ENCODE measurements at regions not wholly inside any gene's neighbourhood (a gene's known extent, or its start where the extent isn't known, plus 50 kb on each side); places are given as distances from the start of the nearest gene placed in this dataset.

DNA sequence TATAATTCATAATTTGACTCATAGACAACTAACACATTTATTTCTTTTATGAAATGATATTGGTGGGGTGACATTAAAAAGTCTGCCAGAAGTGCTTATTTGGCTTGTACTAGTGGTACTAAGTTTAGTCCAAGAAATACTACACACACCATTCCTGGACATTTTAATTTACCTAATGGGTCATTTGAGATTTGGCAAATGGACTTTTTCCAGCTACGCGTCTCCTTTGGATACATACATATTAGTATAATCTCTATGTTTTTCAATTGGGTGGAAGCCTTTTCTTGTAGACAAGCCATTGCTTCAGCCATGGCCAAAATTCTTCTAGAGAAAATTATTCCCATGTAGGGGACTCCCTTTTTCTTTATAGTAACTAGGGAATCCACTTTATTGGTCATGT, 968.5 kb downstream of the C4orf33 start:
- no peak overlapping the region for H3K4me3 ChIP-seq
- H3K4me1 ChIP-seq = no peaks in the 10 kb centered on the region
- TF ChIP-seq POLR2A (IDR thresholded peaks at IDR 0.05) (no peak), POLR2AphosphoS5 (IDR thresholded peaks at IDR 0.05) (no peak)
- TF ChIP-seq, protein P1, sequence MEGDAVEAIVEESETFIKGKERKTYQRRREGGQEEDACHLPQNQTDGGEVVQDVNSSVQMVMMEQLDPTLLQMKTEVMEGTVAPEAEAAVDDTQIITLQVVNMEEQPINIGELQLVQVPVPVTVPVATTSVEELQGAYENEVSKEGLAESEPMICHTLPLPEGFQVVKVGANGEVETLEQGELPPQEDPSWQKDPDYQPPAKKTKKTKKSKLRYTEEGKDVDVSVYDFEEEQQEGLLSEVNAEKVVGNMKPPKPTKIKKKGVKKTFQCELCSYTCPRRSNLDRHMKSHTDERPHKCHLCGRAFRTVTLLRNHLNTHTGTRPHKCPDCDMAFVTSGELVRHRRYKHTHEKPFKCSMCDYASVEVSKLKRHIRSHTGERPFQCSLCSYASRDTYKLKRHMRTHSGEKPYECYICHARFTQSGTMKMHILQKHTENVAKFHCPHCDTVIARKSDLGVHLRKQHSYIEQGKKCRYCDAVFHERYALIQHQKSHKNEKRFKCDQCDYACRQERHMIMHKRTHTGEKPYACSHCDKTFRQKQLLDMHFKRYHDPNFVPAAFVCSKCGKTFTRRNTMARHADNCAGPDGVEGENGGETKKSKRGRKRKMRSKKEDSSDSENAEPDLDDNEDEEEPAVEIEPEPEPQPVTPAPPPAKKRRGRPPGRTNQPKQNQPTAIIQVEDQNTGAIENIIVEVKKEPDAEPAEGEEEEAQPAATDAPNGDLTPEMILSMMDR (IDR thresholded peaks at IDR 0.05) = no peak
- no peaks in the 10 kb centered on the region for H3K9me3 ChIP-seq
- no peaks in the 10 kb centered on the region for H3K27me3 ChIP-seq
- intact Hi-C loops (cut with DNase I; ENCODE audit: low total_unique reads) = no loop called here
- no peaks in the 10 kb centered on the region for H3K36me3 ChIP-seq
- H3K27ac ChIP-seq = no peak overlapping the region
- no peak for DNase-seq (ENCODE audit: low spot score in 2 of 2)

DNA sequence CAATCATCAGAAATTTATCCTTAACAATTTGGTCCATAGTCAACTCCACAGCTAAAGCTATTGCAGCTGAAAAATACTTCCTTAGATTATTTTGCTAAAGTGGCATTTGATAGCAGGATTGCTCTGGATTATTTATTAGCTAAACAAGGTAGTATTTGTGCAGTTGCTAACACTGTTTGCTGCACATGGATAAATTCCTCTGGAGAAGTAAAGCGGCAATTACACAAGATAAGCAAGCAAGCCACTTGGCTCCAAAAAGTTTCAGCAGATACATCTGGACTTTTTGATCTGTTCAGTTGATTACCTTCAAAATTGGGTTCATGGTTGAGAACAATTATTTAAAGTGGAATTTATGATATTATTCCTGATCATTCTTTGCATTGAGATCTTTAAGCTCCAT, 971.5 kb downstream of the C4orf33 start:
- TF ChIP-seq POLR2AphosphoS5 (IDR thresholded peaks at IDR 0.05) = no peak
- TF ChIP-seq, protein P1 (IDR thresholded peaks at IDR 0.05) = no peak
- TF ChIP-seq POLR2A (IDR thresholded peaks at IDR 0.05) = no peak
- Histone ChIP-seq H3K4me3 (no peak overlapping the region), H3K27me3 (no peaks in the 10 kb centered on the region), H3K4me1 (no peaks in the 10 kb centered on the region), H3K27ac (no peak overlapping the region), H3K36me3 (no peaks in the 10 kb centered on the region), H3K9me3 (no peaks in the 10 kb centered on the region)
- DNase-seq (ENCODE audit: low spot score in 2 of 2) = no peak
- intact Hi-C loops (cut with DNase I; ENCODE audit: low total_unique reads) = no loop called here

DNA sequence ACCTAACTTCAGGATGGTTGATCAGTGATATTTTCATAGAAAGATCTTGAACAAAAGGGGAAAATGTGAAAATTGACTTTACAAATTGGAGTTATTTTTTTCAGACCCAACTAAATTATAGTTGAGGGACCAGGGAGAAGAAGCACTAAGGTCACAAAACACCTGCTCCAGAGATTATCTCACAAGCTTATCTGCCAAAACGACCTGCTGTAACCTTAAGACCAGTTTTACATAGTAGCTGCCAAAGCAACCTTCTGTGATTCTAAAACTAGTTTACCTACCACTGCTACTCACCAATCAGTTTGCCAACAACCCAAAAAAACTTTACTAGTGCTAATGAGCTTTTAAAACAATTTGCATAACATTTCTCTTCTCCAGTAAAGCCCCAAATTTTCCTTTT, 972.1 kb downstream of the C4orf33 start:
- Histone ChIP-seq H3K4me3 (no peak overlapping the region), H3K9me3 (no peaks in the 10 kb centered on the region), H3K27me3 (no peaks in the 10 kb centered on the region), H3K27ac (no peak overlapping the region), H3K36me3 (no peaks in the 10 kb centered on the region), H3K4me1 (no peaks in the 10 kb centered on the region)
- TF ChIP-seq, protein P1 (IDR thresholded peaks at IDR 0.05) = no peak
- TF ChIP-seq POLR2AphosphoS5 (IDR thresholded peaks at IDR 0.05) (no peak), POLR2A (IDR thresholded peaks at IDR 0.05) (no peak)
- no peak for DNase-seq (ENCODE audit: low spot score in 2 of 2)
- intact Hi-C loops (cut with DNase I; ENCODE audit: low total_unique reads) = no loop called here

DNA sequence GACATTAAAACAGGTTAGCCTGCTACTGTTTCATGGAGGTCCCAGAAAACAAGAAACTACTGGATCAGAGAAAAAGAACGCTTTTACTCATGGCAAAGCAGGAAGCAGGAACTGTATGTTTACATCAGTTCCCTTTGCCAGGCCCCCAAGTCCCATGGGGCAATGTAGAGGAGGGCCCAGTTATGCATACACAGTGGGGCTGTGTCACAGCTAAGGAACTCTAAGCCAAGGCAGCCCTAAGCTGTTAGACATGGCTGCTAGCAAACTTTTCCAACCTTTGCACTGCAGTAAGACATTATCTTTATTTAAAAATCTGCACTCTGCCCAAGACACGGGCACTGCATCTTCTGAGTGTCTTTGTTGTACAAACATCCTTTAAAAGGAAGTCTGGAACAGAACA, 975.8 kb downstream of the C4orf33 start:
- no peak overlapping the region for H3K27ac ChIP-seq
- H3K27me3 ChIP-seq = no peaks in the 10 kb centered on the region
- TF ChIP-seq, protein P1 (IDR thresholded peaks at IDR 0.05) = no peak
- no peak for TF ChIP-seq POLR2A (IDR thresholded peaks at IDR 0.05)
- no peak for TF ChIP-seq POLR2AphosphoS5 (IDR thresholded peaks at IDR 0.05)
- no peak for DNase-seq (ENCODE audit: low spot score in 2 of 2)
- no peaks in the 10 kb centered on the region for H3K9me3 ChIP-seq
- intact Hi-C loops (cut with DNase I; ENCODE audit: low total_unique reads) = no loop called here
- H3K4me3 ChIP-seq = no peak overlapping the region
- H3K36me3 ChIP-seq = no peaks in the 10 kb centered on the region
- H3K4me1 ChIP-seq = no peaks in the 10 kb centered on the region

DNA sequence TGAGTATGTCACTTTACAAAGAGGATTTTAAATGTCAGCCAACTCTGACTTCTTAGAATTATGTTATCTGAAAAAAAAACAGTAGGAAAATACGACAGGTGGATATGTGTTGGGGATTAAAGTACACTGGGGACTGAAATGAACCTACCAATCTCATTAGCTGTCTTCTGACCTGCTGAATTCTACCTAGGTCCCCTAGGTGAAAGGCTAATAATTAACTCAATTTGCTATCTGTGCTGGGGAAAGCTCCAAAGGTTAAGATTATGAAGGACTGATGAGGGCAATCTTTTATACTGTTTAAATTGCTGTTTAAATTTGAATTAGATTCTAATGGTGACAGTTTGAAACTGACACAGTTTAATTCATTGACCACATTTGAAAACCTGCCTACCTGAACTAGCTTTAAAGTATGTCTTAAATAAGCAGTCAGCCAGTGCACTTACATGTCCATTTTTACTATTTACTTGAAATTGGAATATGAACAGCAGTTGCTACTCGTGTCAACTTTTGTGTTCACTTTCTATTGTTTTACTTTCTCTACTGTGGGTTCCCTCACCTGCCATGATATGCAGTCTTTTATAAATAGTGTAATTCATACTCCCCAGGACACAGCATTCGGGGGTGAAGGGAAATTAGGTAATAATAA, 977.3 kb downstream of the C4orf33 start:
- intact Hi-C loops (cut with DNase I; ENCODE audit: low total_unique reads) = no loop called here
- H3K4me3 ChIP-seq = no peak overlapping the region
- H3K9me3 ChIP-seq = no peaks in the 10 kb centered on the region
- H3K4me1 ChIP-seq = no peaks in the 10 kb centered on the region
- H3K27ac ChIP-seq = no peak overlapping the region
- no peaks in the 10 kb centered on the region for H3K36me3 ChIP-seq
- TF ChIP-seq, protein P1 (IDR thresholded peaks at IDR 0.05) = no peak
- TF ChIP-seq POLR2AphosphoS5 (IDR thresholded peaks at IDR 0.05) (no peak), POLR2A (IDR thresholded peaks at IDR 0.05) (no peak)
- DNase-seq (ENCODE audit: low spot score in 2 of 2) = no peak
- H3K27me3 ChIP-seq = no peaks in the 10 kb centered on the region
